ENCODE measurements at regions not wholly inside any gene's neighbourhood (a gene's known extent, or its start where the extent isn't known, plus 50 kb on each side); places are given as distances from the start of the nearest gene placed in this dataset.

DNA sequence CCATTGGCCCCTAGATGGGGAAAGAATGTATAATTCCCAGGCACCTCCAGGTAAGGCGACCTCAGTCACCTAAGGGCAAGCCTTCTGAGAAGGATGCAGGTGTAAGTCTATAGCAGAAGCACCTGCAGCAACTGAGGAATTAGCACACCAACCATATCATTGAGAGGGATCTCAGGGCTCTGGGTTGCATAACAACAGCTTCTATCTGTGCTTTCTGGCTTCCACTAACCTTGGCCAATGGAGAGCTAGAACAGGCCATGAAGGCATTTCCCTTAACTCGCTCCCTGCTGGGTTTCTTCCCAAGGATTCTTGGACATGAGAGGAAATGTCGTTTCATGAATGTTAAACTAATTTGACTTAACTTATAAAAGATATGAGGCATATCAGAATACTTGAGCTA, 177.8 kb upstream of the GK2 start:
- Histone ChIP-seq H3K4me1 (peaks cover 2% of the 10 kb centered on the region), H3K27ac (no peak overlapping the region), H3K4me3 (no peak overlapping the region), H3K36me3 (no peaks in the 10 kb centered on the region), H3K9me3 (no peaks in the 10 kb centered on the region), H3K27me3 (no peaks in the 10 kb centered on the region)
- TF ChIP-seq POLR2AphosphoS5 (IDR thresholded peaks at IDR 0.05; ENCODE audit: insufficient read depth in 1 of 2, low read depth in 1 of 2) (no peak), CTCF (IDR thresholded peaks at IDR 0.05) (no peak), POLR2A (IDR thresholded peaks at IDR 0.05) (no peak)
- intact Hi-C loops (cut with DNase I), result no loop called here
- no peak for DNase-seq (ENCODE audit: extremely low spot score in 2 of 2)

DNA sequence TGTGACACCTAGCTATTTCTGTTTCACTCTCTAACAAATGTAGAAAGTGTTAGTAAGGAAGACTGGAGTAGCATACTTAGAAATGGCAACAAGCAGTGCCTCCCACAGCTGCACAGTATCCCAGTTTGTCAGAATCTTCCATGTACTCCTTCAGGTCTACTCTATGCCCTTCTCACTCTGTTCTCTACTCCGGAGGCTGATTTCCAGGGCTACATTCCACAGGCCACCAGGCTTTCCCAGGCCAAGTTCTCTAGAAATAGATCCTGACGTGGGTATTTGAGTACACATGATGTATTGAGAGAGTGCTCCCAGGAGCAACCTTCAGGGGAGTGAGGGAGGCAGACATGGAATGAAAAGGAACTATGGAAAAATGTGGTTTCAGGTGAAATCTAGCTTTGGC, 177.3 kb upstream of the GK2 start:
- H3K27ac ChIP-seq, result no peak overlapping the region
- H3K4me1 ChIP-seq, result no peaks in the 10 kb centered on the region
- no peaks in the 10 kb centered on the region for H3K36me3 ChIP-seq
- no peak overlapping the region for H3K4me3 ChIP-seq
- DNase-seq (ENCODE audit: extremely low spot score in 2 of 2), result no peak
- TF ChIP-seq CTCF (IDR thresholded peaks at IDR 0.05) (no peak), POLR2AphosphoS5 (IDR thresholded peaks at IDR 0.05; ENCODE audit: insufficient read depth in 1 of 2, low read depth in 1 of 2) (no peak), POLR2A (IDR thresholded peaks at IDR 0.05) (no peak)
- no peaks in the 10 kb centered on the region for H3K9me3 ChIP-seq
- intact Hi-C loops (cut with DNase I), result no loop called here
- no peaks in the 10 kb centered on the region for H3K27me3 ChIP-seq

DNA sequence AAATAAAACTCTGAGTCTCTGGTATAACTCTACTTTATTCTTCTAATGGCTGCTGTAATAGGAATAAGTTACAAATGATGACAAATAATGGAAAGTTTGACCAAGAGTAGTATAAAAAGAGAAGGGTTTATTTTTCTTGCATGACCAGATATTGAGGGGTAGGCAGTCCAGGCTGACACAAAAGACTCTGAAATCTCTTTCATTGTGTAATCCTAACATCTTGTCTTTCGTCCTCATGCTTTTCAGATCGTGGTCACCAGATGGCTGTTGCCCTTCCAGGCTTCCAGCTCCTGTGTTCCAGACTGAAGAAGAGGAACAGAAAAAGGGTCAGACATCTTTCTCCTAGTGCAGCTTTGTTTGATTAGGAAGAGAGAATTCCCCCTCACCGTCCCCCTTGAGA, 176.9 kb upstream of the GK2 start:
- Histone ChIP-seq H3K9me3 (no peaks in the 10 kb centered on the region), H3K36me3 (no peaks in the 10 kb centered on the region), H3K27ac (no peak overlapping the region), H3K4me3 (no peak overlapping the region), H3K27me3 (no peaks in the 10 kb centered on the region), H3K4me1 (no peaks in the 10 kb centered on the region)
- DNase-seq (ENCODE audit: extremely low spot score in 2 of 2), result no peak
- intact Hi-C loops (cut with DNase I), result no loop called here
- TF ChIP-seq POLR2AphosphoS5 (IDR thresholded peaks at IDR 0.05; ENCODE audit: insufficient read depth in 1 of 2, low read depth in 1 of 2) (no peak), POLR2A (IDR thresholded peaks at IDR 0.05) (no peak), CTCF (IDR thresholded peaks at IDR 0.05) (no peak)

DNA sequence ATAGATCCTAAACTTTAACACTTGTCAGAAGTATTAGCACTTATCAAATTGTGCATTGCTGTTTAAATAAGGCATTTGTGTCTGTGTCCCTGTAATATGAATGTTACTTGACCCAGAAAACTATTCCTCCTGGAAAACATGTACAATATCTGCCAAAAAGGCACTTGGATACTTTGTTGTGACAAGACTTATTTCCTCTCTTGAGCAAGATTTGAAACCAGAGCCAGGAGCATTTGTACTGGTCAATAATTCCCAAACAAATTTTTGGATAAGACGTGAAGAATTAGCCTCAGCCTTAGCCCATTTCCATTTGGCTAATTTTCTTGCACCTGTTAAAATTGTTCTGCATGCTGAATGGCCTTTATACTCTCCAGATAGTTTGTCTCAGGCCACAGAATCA, 176.3 kb upstream of the GK2 start:
- intact Hi-C loops (cut with DNase I), result no loop called here
- H3K4me1 ChIP-seq, result no peaks in the 10 kb centered on the region
- no peaks in the 10 kb centered on the region for H3K27me3 ChIP-seq
- TF ChIP-seq POLR2AphosphoS5 (IDR thresholded peaks at IDR 0.05; ENCODE audit: insufficient read depth in 1 of 2, low read depth in 1 of 2), result no peak
- TF ChIP-seq CTCF (IDR thresholded peaks at IDR 0.05), result no peak
- no peak for TF ChIP-seq POLR2A (IDR thresholded peaks at IDR 0.05)
- no peak overlapping the region for H3K27ac ChIP-seq
- no peaks in the 10 kb centered on the region for H3K36me3 ChIP-seq
- DNase-seq (ENCODE audit: extremely low spot score in 2 of 2), result no peak
- H3K9me3 ChIP-seq, result no peaks in the 10 kb centered on the region
- H3K4me3 ChIP-seq, result no peak overlapping the region

GRCh38 chr4:79578606-79579005, 170.6 kb upstream of the GK2 start:
- H3K4me3 ChIP-seq, result no peak overlapping the region
- no peaks in the 10 kb centered on the region for H3K36me3 ChIP-seq
- no peaks in the 10 kb centered on the region for H3K27me3 ChIP-seq
- no peak overlapping the region for H3K27ac ChIP-seq
- intact Hi-C loops (cut with DNase I), result no loop called here
- DNase-seq (ENCODE audit: extremely low spot score in 2 of 2), result no peak
- no peak for TF ChIP-seq CTCF (IDR thresholded peaks at IDR 0.05)
- no peak for TF ChIP-seq POLR2AphosphoS5 (IDR thresholded peaks at IDR 0.05; ENCODE audit: insufficient read depth in 1 of 2, low read depth in 1 of 2)
- TF ChIP-seq POLR2A (IDR thresholded peaks at IDR 0.05), result no peak
- H3K4me1 ChIP-seq, result peaks cover 9% of the 10 kb centered on the region
- no peaks in the 10 kb centered on the region for H3K9me3 ChIP-seq
